Left kidney (tissue), 1 donor: ENCODE measurements at regions not wholly inside any gene's neighbourhood (a gene's known extent, or its start where the extent isn't known, plus 50 kb on each side); places are given as distances from the start of the nearest gene placed in this dataset.
"Not testable (repeated sequence)": the region's sequence is repeated elsewhere in the genome, so short reads cannot be mapped to it uniquely, and the experiment has no call there.

Experiments used
- DNase-seq: peaks from one replicate; pipeline ENCODE4 v3.0.0-alpha.2; 2013

- no peak for DNase-seq
Measured at GRCh38 chr16:73949574-73950320, 346.9 kb upstream of the PSMD7 start.

GRCh38 chr16:73945631-73946030 lies 351.0 kb upstream of the PSMD7 start:
- DNase-seq, result no peak

GRCh38 chr16:73943184-73943583 lies 353.4 kb upstream of the PSMD7 start:
- not testable (repeated sequence) for DNase-seq

- DNase-seq, result not testable (repeated sequence)
Measured at GRCh38 chr16:73940786-73941185, 355.8 kb upstream of the PSMD7 start.

- no peak for DNase-seq
Measured at GRCh38 chr16:73923951-73924350, 372.7 kb upstream of the PSMD7 start.

GRCh38 chr16:73921295-73921694 lies 375.3 kb upstream of the PSMD7 start:
- DNase-seq, result no peak

- no peak for DNase-seq
Measured at GRCh38 chr16:73916829-73917594, 379.6 kb upstream of the PSMD7 start.

GRCh38 chr16:73915935-73916334 lies 380.7 kb upstream of the PSMD7 start:
- DNase-seq, result no peak

GRCh38 chr16:73915140-73915539 lies 381.5 kb upstream of the PSMD7 start:
- DNase-seq, result no peak

- no peak for DNase-seq
Measured at GRCh38 chr16:73912850-73913249, 383.8 kb upstream of the PSMD7 start.

- DNase-seq, result no peak
Measured at GRCh38 chr16:73912281-73912680, 384.3 kb upstream of the PSMD7 start.

- DNase-seq, result no peak
Measured at GRCh38 chr16:73909529-73910035, 387.0 kb upstream of the PSMD7 start.

- DNase-seq, result no peak
Measured at GRCh38 chr16:73891129-73891542, 405.5 kb upstream of the PSMD7 start.

GRCh38 chr16:73890186-73891128 lies 406.2 kb upstream of the PSMD7 start:
- DNase-seq, result no peak

GRCh38 chr16:73888840-73889490 lies 407.6 kb upstream of the PSMD7 start:
- DNase-seq, result no peak

- DNase-seq, result no peak
Measured at GRCh38 chr16:73887911-73888310, 408.7 kb upstream of the PSMD7 start.

GRCh38 chr16:73886426-73886825 lies 410.2 kb upstream of the PSMD7 start:
- DNase-seq, result no peak

GRCh38 chr16:73885319-73885718 lies 411.3 kb upstream of the PSMD7 start:
- DNase-seq, result no peak

- no peak for DNase-seq
Measured at GRCh38 chr16:73883841-73884240, 412.8 kb upstream of the PSMD7 start.

GRCh38 chr16:73883126-73883525 lies 413.5 kb upstream of the PSMD7 start:
- DNase-seq, result no peak

GRCh38 chr16:73882651-73883050 lies 414.0 kb upstream of the PSMD7 start:
- no peak for DNase-seq

GRCh38 chr16:73882033-73882432 lies 414.6 kb upstream of the PSMD7 start:
- DNase-seq, result no peak
